Stimulated activated CD8-positive, alpha-beta memory T cell treated with anti-CD3 and anti-CD28 coated beads, Interleukin-15, amount 100 ng/mL, for 4 hours (primary cell): ENCODE measurements at regions not wholly inside any gene's neighbourhood (a gene's known extent, or its start where the extent isn't known, plus 50 kb on each side); places are given as distances from the start of the nearest gene placed in this dataset.
"Not testable (repeated sequence)": the region's sequence is repeated elsewhere in the genome, so short reads cannot be mapped to it uniquely, and the experiment has no call there.

Experiments
- DNase-seq, 2 donors: peaks; one replicate each; pipeline ENCODE4 v3.0.0-alpha.2; 2020; ENCODE audit warnings: low read depth in 2 of 2

DNA sequence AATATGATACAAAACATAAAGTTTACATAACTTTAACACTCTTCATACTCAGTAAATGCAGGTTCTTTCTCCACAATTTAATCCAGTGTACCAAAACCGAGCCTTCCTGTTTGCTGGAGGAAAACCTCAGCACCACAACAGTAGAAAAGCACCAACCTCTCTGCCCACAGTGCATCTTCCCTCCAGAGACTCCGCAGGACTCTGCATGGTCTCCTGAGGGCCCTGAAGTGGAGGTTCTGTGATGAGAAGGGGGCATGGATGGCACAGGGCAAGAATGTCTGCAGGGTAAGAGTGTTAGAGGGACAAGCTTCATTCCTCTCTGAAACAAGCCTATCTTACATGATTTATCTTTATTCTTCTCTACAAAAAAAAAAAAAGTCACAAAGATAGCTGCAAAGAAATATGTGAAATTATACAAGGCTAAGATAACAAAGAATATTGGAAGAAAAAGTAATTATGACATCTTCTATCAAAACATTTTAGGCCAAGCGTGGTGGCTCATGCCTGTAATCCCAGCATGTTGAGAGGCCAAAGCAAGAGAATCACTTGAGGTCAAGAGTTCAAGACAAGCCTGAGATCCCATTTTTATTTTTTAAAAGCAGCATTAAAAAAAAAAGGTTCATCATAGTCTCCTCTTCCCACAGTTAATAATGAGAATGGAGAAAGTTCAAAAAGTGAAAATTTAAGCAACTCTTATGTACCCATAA lies 102.0 kb downstream of the VPREB1 start:
- DNase-seq, result no peak

DNA sequence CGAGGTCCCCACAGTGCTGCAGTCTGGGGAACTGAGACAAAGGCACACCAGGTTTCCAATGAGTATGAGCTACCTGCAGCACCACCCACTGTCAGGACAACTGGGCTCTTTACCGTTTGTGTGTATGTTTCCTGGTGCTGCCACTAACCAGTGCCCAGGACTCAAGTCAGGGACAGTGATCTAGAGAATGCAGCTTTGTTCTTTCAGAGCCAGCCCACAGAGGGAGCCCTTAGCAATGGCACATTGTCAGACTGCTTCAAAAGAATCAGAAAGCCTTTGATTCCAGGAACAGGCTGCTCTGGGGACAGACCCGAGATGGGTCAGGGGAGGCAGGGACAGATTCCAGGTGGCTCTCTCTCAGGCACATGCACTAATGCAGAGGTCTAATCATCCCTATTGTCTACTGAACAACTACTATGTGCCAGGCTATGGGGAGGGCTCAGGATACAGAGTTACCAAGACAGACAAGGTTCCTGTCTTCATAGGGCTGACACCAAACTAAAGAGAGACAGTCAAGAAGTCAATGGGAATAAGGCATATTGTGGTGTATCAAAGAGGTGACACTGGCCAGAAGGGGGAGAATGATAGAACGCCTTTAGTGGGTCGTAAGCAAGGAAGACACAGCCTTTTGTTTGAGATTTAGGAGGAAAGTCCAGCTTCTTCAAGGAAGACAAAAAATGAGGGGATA lies 103.7 kb downstream of the VPREB1 start:
- no peak for DNase-seq

DNA sequence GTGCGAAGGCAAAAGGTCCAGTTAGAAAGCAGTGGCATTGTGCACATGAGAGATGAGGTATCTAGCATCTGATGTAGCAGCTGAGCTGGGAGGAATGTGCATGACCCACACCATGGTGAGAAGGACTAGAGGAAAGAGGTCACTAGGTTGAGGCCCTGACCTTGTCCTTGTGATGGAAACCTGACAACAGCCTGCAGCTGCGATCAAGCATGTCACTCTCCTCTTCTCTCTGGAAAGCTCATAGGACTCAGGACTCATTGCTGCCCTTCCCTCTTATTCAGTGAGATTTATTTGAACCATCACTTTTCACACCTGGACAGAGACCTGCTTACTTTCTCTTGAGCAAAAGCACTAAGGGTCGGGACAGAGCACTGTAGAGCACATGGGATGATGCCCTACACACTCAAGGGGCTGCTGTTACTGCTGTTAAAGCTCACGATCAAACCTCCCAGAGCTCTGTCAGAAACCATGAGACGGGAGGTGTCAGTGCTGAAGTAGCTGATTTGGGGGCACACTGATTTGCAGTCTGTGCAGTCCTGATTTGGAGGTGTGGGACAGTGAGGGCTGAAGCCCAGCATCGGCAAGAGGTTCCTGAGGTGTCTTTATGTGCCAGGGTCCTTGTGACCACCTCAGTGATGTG lies 104.3 kb downstream of the VPREB1 start:
- no peak for DNase-seq

DNA sequence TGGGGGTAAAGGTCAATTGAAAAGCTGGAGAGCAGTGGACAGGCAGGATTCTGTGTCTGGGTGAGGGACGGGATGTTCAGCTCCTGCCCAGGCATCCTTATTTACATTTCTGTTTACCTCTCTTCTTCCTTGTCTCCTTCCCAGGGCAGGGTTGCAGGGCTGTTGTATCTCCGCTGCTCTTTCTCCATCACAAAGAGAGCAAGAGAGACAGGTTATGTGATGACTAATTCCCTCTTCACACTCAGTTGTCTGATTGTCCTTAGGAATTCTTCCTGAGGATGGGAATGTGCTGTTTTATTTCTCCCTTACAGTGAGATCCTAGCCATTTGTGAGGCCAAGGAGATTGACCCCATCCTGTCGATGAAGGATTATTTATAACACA lies 104.9 kb downstream of the VPREB1 start:
- DNase-seq, result no peak

DNA sequence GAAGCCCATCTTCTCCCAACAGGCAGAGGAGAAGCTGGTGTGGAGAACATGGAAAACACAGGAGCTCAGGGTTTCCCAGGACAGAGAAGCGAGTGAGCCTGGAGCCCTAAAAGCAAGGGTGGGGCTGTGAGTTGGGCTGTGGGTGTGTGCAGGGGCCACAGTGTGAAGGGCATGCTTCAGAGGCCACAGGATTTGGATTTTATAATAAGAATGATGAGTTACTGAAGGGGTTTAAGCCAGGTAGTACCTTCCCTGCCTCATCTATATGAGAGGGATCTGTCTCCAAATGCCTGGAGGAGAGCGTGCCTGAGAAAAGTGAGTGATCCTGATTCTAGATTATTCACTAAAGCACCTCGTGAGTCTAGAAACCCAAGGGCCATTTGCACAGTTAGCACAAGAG lies 106.8 kb downstream of the VPREB1 start:
- no peak for DNase-seq

DNA sequence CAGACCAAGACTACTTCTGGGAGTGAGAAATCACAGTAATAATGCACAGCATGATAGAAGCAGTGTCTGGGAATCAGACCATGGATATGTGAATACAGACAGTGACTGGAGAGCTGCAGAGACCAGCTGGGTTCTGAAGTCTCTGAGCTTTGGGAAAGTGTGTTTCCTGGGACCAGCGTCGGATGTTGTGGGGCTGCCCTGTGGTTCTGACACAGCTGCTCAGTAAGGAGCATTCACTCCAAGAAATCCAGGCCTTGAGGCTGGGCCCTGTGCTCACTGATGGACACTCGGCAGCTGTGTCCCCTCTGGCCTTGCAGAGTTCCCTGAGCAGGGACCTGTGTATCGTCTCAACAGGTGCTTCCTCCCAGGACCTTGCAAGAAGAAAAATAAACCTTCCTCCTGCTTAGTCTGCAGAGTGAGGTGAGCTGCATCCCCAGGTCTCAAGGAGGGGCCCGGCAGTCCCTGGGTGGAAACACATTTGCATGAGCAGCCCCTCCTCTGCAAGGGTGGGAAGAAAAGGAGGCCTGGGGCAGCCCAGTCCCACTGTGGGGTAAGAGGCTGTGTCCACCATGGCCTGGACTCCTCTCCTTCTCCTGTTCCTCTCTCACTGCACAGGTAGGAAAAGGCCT lies 107.9 kb downstream of the VPREB1 start:
- DNase-seq, result no peak

DNA sequence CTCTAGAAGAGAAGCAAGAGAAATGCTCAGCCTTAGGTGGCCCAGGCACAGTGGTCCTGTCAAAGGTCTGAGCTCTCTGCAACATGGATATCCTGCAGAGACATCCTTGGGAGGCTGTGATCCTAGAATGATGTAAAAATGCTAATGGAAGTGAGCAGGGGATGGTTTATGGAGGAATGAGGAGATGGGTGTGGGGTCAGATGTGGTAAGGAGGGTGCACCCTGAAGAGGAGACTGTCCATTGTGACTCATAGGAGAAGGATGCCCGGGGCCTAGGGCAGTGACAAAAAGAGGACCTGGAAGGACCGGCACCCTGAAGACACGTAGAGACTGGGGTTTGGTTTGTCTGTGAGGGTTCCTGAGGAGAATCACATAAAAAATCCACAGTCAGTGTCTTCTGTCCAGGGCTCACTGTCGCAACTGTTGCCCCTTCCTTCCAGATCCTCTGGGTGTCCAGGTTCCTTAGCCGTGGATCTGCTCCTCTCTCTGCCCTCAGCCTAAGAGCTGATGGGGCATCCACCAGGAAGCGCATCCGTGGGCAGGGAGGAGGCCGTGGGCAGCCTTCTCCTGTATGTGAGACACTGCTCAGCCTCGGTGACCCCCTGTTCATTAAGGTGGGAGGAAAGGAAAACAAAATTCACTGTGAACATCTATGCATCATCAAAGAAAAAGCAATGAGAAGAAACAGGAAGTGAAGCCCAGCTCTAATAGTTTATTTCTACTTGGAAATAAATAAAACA lies 110.7 kb downstream of the VPREB1 start:
- DNase-seq, result no peak

DNA sequence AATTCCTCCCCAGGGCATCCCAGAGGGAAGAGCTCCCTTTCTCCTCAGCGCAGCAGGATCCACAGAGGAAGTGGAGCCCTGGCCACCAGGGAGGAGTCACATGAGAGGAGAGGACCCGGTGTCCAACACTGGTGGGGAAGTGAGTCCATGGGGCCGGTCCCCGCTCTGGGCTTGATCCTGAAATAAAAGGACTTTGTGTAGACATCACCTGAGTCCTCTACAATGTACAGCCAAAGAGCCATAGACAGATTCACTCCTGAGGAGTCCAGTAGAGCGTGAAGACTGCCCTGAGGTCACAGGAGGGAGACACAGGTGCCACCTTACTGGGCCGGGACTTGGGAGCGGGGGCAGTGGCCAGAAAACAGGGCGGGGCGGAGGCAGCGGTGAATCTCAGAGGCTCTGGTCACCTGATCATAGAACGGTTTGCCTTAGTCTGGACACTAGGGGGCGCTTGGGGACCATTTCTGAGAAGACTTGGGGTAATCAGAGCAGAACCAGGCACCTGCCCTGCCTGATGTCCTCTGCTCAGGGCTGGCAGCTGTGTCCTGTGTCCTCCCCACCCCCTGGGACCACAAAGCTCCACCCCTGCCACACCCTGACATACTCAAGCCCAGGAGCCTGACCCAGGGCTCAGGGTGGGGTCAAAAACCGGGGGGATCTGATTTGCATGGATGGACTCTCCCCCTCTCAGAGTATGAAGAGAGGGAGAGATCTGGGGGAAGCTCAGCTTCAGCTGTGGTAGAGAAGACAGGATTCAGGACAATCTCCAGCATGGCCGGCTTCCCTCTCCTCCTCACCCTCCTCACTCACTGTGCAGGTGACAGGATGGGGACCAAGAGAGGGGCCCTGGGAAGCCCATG lies 112.7 kb downstream of the VPREB1 start:
- DNase-seq, result peak; percentile 13 to 23

DNA sequence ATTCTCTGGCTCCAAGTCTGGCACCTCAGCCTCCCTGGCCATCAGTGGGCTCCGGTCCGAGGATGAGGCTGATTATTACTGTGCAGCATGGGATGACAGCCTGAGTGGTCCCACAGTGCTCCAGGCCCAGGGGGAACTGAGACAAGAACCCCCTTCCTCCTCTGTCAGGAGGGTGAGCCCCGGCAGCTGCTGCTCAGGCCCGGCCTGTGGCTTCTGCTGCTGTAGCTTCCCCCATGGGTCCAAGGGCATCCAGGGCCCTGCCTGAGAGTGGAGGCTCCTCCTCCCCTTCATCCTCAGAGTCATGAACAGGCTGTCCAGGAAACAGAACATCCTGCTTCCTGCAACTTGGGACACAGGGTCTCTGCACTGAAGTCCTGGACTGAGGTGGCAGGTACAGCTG lies 113.6 kb downstream of the VPREB1 start:
- no peak for DNase-seq

DNA sequence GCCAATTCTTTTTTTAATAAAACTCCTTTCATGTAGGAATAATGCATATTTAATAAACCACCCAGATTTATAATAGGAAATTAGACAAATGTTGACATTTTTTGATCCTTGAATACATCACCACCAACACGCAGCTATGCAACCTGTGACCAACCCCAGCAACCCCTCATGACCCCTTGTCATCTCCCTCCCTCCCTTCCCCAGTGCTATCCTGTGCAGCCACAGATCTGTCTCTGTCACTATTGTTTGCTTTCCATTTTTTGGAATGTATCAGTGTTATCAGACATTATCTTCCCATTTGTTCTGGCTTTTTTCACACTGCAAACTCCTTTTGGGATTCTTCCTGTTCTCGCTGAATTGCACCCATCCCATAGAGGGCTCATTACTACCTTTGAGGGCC lies 114.1 kb downstream of the VPREB1 start:
- no peak for DNase-seq

DNA sequence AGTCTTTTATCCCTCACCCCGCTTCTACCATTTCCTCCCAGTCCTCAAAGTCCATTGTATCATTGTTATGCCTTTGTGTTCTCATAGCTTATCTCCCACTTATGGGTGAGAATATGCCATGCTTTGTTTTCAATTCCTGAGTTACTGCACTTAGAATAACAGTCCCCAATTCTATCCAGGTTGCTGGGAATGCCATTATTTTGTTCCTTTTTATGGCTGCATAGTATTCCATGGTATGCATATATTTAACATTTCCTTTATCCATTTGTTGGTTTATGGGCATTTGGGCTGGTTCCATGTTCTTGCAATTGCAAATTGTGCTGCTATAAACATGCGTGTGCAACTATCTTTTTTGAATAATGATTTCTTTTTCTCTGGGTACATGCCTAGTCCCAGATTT lies 114.9 kb downstream of the VPREB1 start:
- no peak for DNase-seq

DNA sequence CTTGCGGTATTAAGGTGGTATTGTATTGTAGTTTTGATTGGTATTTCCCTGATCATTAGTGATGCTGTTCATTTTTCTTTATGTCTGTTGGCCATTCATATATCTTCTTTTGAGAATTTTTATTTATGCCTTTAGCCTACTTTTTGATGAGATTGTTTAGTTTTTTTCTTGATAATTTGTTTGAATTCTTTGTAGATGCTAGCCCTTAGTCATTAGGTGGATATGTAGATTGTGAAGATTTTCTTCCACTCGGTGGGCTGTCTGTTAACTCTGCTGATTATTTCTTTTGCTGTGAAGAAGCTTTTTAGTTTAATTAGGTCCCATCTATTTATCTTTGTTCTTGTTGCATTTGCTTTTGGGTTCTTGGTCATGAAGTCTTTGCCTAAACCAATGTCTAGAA lies 115.4 kb downstream of the VPREB1 start:
- DNase-seq, result no peak

DNA sequence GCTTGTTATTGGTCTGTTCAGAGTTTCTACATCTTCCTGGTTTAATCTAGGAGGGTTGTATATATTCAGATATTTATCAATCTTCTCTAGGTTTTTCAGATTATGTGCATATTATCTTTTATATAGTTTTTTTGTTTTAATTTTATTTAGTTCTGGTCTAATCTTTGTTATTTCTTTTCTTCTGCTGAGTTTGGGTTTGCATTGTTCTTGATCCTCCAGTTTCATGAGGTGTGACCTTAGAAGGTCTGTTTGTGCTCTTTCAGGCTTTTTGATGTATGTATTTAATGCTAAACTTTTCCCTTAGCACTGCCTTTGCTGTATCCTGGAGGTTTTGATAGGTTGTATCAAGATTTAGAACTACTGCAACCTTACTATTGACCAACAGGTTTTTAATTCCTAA lies 117.7 kb downstream of the VPREB1 start:
- DNase-seq, result no peak

DNA sequence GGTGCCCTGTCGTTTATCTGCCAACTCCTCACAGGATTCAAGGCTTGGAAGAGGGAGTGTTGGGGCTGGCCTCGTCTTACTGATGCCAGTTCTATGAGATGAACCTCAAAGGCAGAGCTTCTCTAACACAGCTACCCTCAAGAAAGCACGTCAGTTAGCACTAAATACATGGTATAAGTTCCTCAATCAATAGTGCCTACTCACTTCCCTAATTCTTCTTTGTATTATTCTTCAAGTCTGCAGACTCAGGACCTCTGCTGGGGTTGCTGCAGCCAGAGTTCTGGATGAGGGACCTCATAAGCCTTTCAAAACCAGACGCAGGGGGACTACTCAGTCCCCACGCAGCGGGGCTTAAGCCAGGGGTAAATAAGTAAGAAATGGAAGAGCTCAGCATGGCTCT lies 118.3 kb downstream of the VPREB1 start:
- no peak for DNase-seq

DNA sequence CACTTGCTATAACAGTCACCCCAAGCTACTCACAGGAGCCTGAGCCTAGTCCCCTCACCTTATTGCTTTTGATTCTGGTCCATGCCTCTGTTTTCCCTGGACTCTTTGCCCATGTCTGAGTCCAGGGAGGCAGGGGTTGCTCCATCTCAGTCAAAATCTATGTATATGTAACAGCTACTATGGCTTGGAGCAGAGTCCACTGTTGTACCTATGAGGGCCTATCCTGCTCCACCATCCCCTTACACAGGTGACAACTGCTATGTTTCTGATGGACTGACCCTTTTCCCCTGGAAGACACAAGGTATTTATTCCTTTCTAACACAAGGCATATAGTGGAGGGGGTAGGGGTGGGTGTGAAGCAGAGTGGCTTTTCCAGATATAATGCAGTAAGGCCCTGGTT lies 119.6 kb downstream of the VPREB1 start:
- DNase-seq, result no peak

DNA sequence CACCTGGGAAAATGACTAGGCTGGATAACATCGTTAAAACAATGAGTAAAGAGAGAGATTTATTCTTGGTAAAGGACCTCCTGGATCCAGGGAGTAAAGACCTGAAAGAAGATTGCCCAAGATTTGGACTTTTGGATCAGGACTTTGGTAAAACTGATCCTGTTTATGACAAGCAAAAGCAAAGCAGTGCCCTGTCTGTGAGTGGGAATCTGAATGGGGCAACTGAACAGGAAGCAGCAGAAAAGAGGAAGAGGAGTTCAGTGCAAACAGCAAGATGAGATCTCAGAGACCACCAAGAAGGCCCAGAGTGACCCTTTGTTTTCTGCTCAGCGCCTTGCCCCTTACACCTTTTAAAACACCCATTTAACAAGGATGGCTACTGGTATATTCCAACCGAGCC lies 122.0 kb downstream of the VPREB1 start:
- DNase-seq, result no peak

DNA sequence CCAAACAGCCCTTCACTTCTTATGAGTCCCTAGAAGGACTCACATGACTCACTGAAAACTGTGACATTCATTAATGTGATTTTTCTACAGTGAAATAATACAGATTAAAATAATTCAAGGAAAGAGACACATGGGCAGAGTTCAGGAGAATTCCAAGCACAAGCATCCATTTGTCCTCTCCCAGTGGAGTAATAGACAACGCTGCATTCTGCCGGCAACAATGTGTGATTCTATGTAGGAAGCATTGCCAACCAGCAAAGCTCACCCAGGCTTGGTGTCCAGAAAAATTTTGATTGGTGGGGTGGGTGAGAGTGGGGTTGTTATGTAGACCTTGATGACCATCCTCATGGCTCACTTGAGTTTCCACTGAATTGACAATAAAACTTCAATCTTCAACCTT lies 123.9 kb downstream of the VPREB1 start:
- no peak for DNase-seq

DNA sequence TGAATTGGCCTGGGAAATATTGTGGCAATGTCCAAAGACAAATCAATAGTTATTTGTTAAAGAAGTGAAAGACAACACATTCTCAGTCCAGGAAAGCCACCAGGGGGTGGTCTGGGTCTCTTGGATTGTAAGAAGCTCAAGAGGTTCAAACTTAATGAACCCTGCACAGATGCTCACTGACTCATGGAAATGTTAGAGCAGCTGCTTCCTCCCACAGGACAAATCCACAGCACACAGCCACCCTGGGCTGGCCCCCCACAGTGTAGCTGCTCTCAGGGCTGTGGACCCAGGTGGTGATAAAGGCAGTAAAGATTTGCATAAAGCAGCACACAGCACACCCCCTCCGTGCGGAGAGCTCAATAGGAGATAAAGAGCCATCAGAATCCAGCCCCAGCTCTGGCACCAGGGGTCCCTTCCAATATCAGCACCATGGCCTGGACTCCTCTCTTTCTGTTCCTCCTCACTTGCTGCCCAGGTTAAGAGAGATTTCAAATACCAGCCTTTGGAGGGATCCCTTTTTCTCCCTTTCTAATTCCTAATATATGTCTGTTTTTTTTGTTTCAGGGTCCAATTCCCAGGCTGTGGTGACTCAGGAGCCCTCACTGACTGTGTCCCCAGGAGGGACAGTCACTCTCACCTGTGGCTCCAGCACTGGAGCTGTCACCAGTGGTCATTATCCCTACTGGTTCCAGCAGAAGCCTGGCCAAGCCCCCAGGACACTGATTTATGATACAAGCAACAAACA lies 124.8 kb downstream of the VPREB1 start:
- DNase-seq, result not testable (repeated sequence)

DNA sequence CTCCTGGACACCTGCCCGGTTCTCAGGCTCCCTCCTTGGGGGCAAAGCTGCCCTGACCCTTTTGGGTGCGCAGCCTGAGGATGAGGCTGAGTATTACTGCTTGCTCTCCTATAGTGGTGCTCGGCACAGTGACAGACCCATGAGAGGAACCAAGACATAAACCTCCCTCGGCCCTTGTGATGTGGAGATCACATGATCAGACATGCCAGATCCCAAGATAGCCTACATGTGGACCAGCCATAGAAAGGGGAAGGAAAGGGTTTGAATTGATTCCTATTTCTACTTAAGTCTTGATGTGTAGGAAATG lies 125.3 kb downstream of the VPREB1 start:
- no peak for DNase-seq

DNA sequence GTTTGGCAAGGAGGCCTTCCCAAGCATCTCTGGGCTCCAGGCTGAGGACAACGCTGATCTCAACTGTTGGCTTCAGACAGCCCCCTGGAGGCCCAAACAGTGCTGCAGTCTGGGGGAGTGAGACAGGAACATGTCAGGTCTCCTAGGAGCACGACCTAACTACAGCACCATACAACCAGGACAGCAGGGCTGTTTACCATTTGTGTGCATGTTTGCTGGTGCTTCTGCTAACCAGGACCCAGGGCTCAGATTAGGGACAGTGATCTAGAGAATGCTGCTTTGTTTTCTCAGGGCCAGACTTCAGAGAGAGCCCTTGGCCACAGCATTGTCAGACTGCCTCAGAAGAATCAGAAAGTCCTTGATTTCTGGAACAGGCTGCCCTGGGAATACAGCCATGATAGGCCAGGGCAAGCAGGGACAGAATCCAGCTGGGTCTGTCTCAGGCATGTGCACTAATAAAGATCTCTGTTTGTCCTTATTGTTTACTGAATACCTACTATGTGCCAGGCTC lies 126.5 kb downstream of the VPREB1 start:
- DNase-seq, result no peak
